H1 (cell line): ENCODE measurements at regions not wholly inside any gene's neighbourhood (a gene's known extent, or its start where the extent isn't known, plus 50 kb on each side); places are given as distances from the start of the nearest gene placed in this dataset.

ENCODE experiments used
- CTCF ChIA-PET: fragments of 300-600 bp; sonication (Branson Sonifier 250); formaldehyde crosslinking; loops from one replicate; lab custom pipeline; 2021; ENCODE audit not compliant: partially characterized antibody; lab: Charles Lee
- POLR2A ChIA-PET: fragments of 300-600 bp; sonication (Branson Sonifier 250); formaldehyde crosslinking; loops from one replicate; lab custom pipeline; 2021; ENCODE audit warnings: inconsistent platforms; ENCODE audit not compliant: partially characterized antibody; lab: Charles Lee
- DNase-seq, 2 experiments: peaks; one replicate each; pipeline versions ENCODE4 v3.0.0 to v3.0.0-alpha.2; 2010 to 2022; ENCODE audit warnings: low spot score in 2 of 2, low read depth in 1 of 2, mixed read lengths in 1 of 2
- FAIRE-seq: peaks from 2 replicates; lab custom pipeline; 2011; peaks lifted over from hg19 to GRCh38; lab: Jason Lieb, UNC
- H2AFZ ChIP-seq: 2 replicates; pipeline ENCODE4 v1.8.1; 2012; ENCODE audit warnings: low read length, inconsistent platforms
- H2AK5ac ChIP-seq: 2 replicates; pipeline ENCODE4 v1.6.1; 2013; ENCODE audit warnings: low read depth, low read length
- H2BK120ac ChIP-seq: replicated peaks from 2 replicates; pipeline ENCODE3; 2013; ENCODE audit warnings: low read depth, low read length, inconsistent platforms
- H2BK12ac ChIP-seq: 2 replicates; pipeline ENCODE4 v1.6.1; 2013; ENCODE audit warnings: low read depth, low read length
- H2BK15ac ChIP-seq: 2 replicates; pipeline ENCODE4 v1.6.1; 2013; ENCODE audit warnings: low read length
- H2BK20ac ChIP-seq: 2 replicates; pipeline ENCODE4 v1.6.1; 2013; ENCODE audit warnings: low read length
- H2BK5ac ChIP-seq: 2 replicates; pipeline ENCODE4 v1.6.1; 2013; ENCODE audit warnings: low read depth, low read length
- H3K14ac ChIP-seq: 2 replicates; pipeline ENCODE4 v1.6.1; 2013; ENCODE audit warnings: inconsistent platforms; ENCODE audit not compliant: insufficient read length
- H3K18ac ChIP-seq: 2 replicates; pipeline ENCODE4 v1.6.1; 2013; ENCODE audit warnings: low read length; ENCODE audit errors: extremely low read depth
- H3K23ac ChIP-seq: 2 replicates; pipeline ENCODE4 v1.6.1; 2013; ENCODE audit warnings: inconsistent platforms; ENCODE audit not compliant: insufficient read length
- H3K23me2 ChIP-seq: 2 replicates; pipeline ENCODE4 v1.6.1; 2013; ENCODE audit warnings: low read depth, low read length
- H3K27ac ChIP-seq: 2 replicates; pipeline ENCODE4 v1.6.1; 2011; ENCODE audit warnings: low read depth, low read length, inconsistent platforms
- H3K27me3 ChIP-seq, 4 experiments: replicated peaks in 1 of 4; 1 replicate in 1 of 4; 2 replicates in 3 of 4; pipeline versions ENCODE4 v1.6.1 to v1.8.1; 2011 to 2013; ENCODE audit warnings: low read length in 3 of 4, mild to moderate bottlenecking in 3 of 4, inconsistent platforms in 2 of 4, mixed read lengths in 2 of 4, moderate library complexity in 1 of 4; ENCODE audit not compliant: control insufficient read depth in 3 of 4, insufficient read depth in 3 of 4; ENCODE audit errors: extremely low read depth in 1 of 4
- H3K36me3 ChIP-seq, 4 experiments: 2 replicates each; pipeline versions ENCODE4 v1.6.1 to v1.8.1; 2011 to 2013; ENCODE audit warnings: mild to moderate bottlenecking in 4 of 4, low read length in 3 of 4, moderate library complexity in 2 of 4, control low read depth in 1 of 4, inconsistent platforms in 1 of 4; ENCODE audit not compliant: insufficient read depth in 4 of 4, control insufficient read depth in 2 of 4
- H3K4ac ChIP-seq: replicated peaks from 2 replicates; pipeline ENCODE3; 2013; ENCODE audit warnings: low read length, low read depth, mixed read lengths, inconsistent platforms; ENCODE audit not compliant: insufficient read length
- H3K4me1 ChIP-seq, 4 experiments: replicated peaks in 1 of 4; 1 replicate in 1 of 4; 2 replicates in 3 of 4; pipeline versions ENCODE4 v1.6.1 to v1.8.1; 2011 to 2013; ENCODE audit warnings: low read length in 3 of 4, inconsistent platforms in 2 of 4, mixed read lengths in 1 of 4; ENCODE audit not compliant: insufficient read depth in 4 of 4, control insufficient read depth in 3 of 4
- H3K4me2 ChIP-seq, 2 experiments: 2 replicates each; pipeline versions ENCODE4 v1.6.1 to v1.8.1; 2011 to 2013; ENCODE audit warnings: low read depth in 2 of 2, low read length in 2 of 2, control low read depth in 1 of 2, inconsistent platforms in 1 of 2, mild to moderate bottlenecking in 1 of 2; ENCODE audit not compliant: insufficient read depth in 1 of 2
- H3K4me3 ChIP-seq, 4 experiments: fragments of 200-600, 300-600 bp in 1 of 4; sonication (generic), shearing (Covaris generic), sonication (Bioruptor Twin) in 1 of 4; 2 replicates each; pipeline versions ENCODE4 v1.5.1 to v1.8.1; 2011 to 2016; ENCODE audit warnings: low read length in 4 of 4, low read depth in 3 of 4, control low read depth in 2 of 4, inconsistent platforms in 2 of 4, mild to moderate bottlenecking in 2 of 4, mixed read lengths in 1 of 4, moderate library complexity in 1 of 4; ENCODE audit not compliant: insufficient read depth in 2 of 4; ENCODE audit errors: extremely low read depth in 1 of 4
- H3K56ac ChIP-seq: replicated peaks from 2 replicates; pipeline ENCODE3; 2013; ENCODE audit warnings: low read depth, mild to moderate bottlenecking, mixed read lengths, low read length, inconsistent platforms; ENCODE audit not compliant: insufficient read length
- H3K79me1 ChIP-seq: 2 replicates; pipeline ENCODE4 v1.6.1; 2013; ENCODE audit warnings: low read depth, low read length, control low read depth
- H3K79me2 ChIP-seq, 2 experiments: 2 replicates each; pipeline versions ENCODE4 v1.6.1 to v1.8.1; 2012 to 2013; ENCODE audit warnings: low read length in 2 of 2, mild to moderate bottlenecking in 2 of 2, inconsistent platforms in 1 of 2; ENCODE audit not compliant: insufficient read depth in 2 of 2, control insufficient read depth in 1 of 2
- H3K9ac ChIP-seq, 4 experiments: replicated peaks in 1 of 4; 1 replicate in 1 of 4; 2 replicates in 3 of 4; pipeline versions ENCODE4 v1.6.1 to v1.8.1; 2011 to 2013; ENCODE audit warnings: low read depth in 3 of 4, low read length in 3 of 4, control low read depth in 2 of 4, mild to moderate bottlenecking in 2 of 4, moderate library complexity in 2 of 4, inconsistent platforms in 1 of 4; ENCODE audit errors: extremely low read depth in 1 of 4
- H3K9me3 ChIP-seq, 2 experiments: 2 replicates each; pipeline versions ENCODE4 v1.6.1 to v1.8.1; 2012 to 2013; ENCODE audit warnings: mild to moderate bottlenecking in 2 of 2, moderate library complexity in 2 of 2, control low read depth in 1 of 2, inconsistent platforms in 1 of 2, low read depth in 1 of 2, low read length in 1 of 2, mixed read lengths in 1 of 2; ENCODE audit not compliant: insufficient read depth in 2 of 2
- H4K20me1 ChIP-seq, 2 experiments: replicated peaks in 1 of 2; 2 replicates each; pipeline versions ENCODE3 to v1.8.1; 2011 to 2013; ENCODE audit warnings: inconsistent platforms in 2 of 2, low read length in 2 of 2, mild to moderate bottlenecking in 1 of 2; ENCODE audit not compliant: insufficient read depth in 2 of 2, control insufficient read depth in 1 of 2
- H4K5ac ChIP-seq: 2 replicates; pipeline ENCODE4 v1.6.1; 2013; ENCODE audit warnings: low read length, low read depth, mixed read lengths, inconsistent platforms; ENCODE audit not compliant: insufficient read length
- H4K8ac ChIP-seq: 2 replicates; pipeline ENCODE4 v1.8.0; 2013; ENCODE audit warnings: mild to moderate bottlenecking, moderate library complexity, low read length, inconsistent platforms; ENCODE audit not compliant: insufficient read depth; ENCODE audit errors: extremely low read depth
- H4K91ac ChIP-seq: replicated peaks from 2 replicates; pipeline ENCODE3; 2013; ENCODE audit warnings: low read length, mixed read lengths, inconsistent platforms; ENCODE audit not compliant: insufficient read length
- ASH2L ChIP-seq: fragments of 200-600, 300-600 bp; sonication (generic); IDR thresholded peaks from one replicate; pipeline ENCODE4 v1.7.1; 2017; ENCODE audit warnings: low read length
- BCL11A ChIP-seq, 2 experiments: IDR thresholded peaks; one replicate each; pipeline ENCODE4 v1.6.1; 2011; ENCODE audit warnings: low read depth in 2 of 2, low read length in 2 of 2, mild to moderate bottlenecking in 2 of 2
- BRCA1 ChIP-seq: IDR thresholded peaks from 2 replicates; pipeline ENCODE4 v1.6.1; 2012; ENCODE audit warnings: low read depth, low read length, improper control_type of control experiment
- EZH2 ChIP-seq: fragments of 200-600 bp; sonication (generic); IDR thresholded peaks from 2 replicates; pipeline ENCODE4 v1.7.1; 2012; ENCODE audit warnings: low read depth, mild to moderate bottlenecking, moderate library complexity, low read length, inconsistent platforms; ENCODE audit not compliant: severe bottlenecking
- HDAC2 ChIP-seq, 2 experiments: fragments of 300-600 bp in 1 of 2; sonication (generic) in 1 of 2; IDR thresholded peaks; 2 replicates each; pipeline ENCODE4 v1.6.1; 2011 to 2012; ENCODE audit warnings: low read depth in 2 of 2, low read length in 2 of 2, mild to moderate bottlenecking in 2 of 2, moderate library complexity in 2 of 2, borderline replicate concordance in 1 of 2, inconsistent platforms in 1 of 2
- KDM4A ChIP-seq: IDR thresholded peaks from one replicate; pipeline ENCODE4 v1.7.1; 2012; ENCODE audit warnings: low read depth, mild to moderate bottlenecking, moderate library complexity, low read length, inconsistent platforms; ENCODE audit not compliant: severe bottlenecking
- NRF1 ChIP-seq: IDR thresholded peaks from 2 replicates; pipeline ENCODE4 v1.6.1; 2011; ENCODE audit warnings: mild to moderate bottlenecking, low read depth, low read length, improper control_type of control experiment
- RAD21 ChIP-seq, 2 experiments: IDR thresholded peaks in 1 of 2; conservative IDR thresholded peaks in 1 of 2; 2 replicates each; pipeline ENCODE4 v1.6.1; 2011; ENCODE audit warnings: low read depth in 2 of 2, low read length in 2 of 2, improper control_type of control experiment in 1 of 2, inconsistent platforms in 1 of 2, mild to moderate bottlenecking in 1 of 2, moderate library complexity in 1 of 2
- RFX5 ChIP-seq: IDR thresholded peaks from 2 replicates; pipeline ENCODE4 v1.6.1; 2011; ENCODE audit warnings: low read depth, low read length, improper control_type of control experiment, borderline replicate concordance
- SAP30 ChIP-seq: fragments of 300-600 bp; sonication (generic); IDR thresholded peaks from 2 replicates; pipeline ENCODE4 v1.7.1; 2012; ENCODE audit warnings: low read length, moderate library complexity, mild to moderate bottlenecking, inconsistent platforms; ENCODE audit not compliant: insufficient read depth, insufficient replicate concordance
- SP1 ChIP-seq: IDR thresholded peaks from 2 replicates; pipeline ENCODE4 v1.6.1; 2011; ENCODE audit warnings: low read depth, low read length
- TAF1 ChIP-seq: IDR thresholded peaks from 2 replicates; pipeline ENCODE4 v1.6.1; 2011; ENCODE audit warnings: mild to moderate bottlenecking, low read depth, low read length
- TCF12 ChIP-seq: IDR thresholded peaks from 2 replicates; pipeline ENCODE4 v1.6.1; 2011; ENCODE audit warnings: low read depth, mild to moderate bottlenecking, low read length
- USF2 ChIP-seq: IDR thresholded peaks from 2 replicates; pipeline ENCODE4 v1.6.1; 2011; ENCODE audit warnings: low read length, improper control_type of control experiment
- ZNF274 ChIP-seq: IDR thresholded peaks from 2 replicates; pipeline ENCODE4 v1.7.0; 2012; ENCODE audit warnings: low read length, borderline replicate concordance; ENCODE audit errors: extremely low read depth

GRCh38 chrX:88439935-88440334 lies 307.1 kb upstream of the CPXCR1 start:
- Histone ChIP-seq H3K27me3 (no peaks in the 10 kb centered on the region), H4K8ac (no peak overlapping the region), H3K36me3 (no peaks in the 10 kb centered on the region), H3K9me3 (no peaks in the 10 kb centered on the region), H4K91ac (no peak overlapping the region), H3K18ac (no peak overlapping the region), H2BK5ac (no peak overlapping the region), H3K79me1 (no peaks in the 10 kb centered on the region), H3K4ac (no peak overlapping the region), H3K14ac (no peak overlapping the region), H4K5ac (no peak overlapping the region), H3K4me3 (no peak overlapping the region), H2BK15ac (no peak overlapping the region), H3K79me2 (no peaks in the 10 kb centered on the region), H3K4me2 (no peak overlapping the region), H2BK120ac (no peak overlapping the region), H2AK5ac (no peak overlapping the region), H3K4me1 (no peaks in the 10 kb centered on the region), H3K9ac (no peak overlapping the region), H2AFZ (no peak overlapping the region), H3K23ac (no peak overlapping the region), H3K23me2 (no peaks in the 10 kb centered on the region), H2BK20ac (no peak overlapping the region), H2BK12ac (no peak overlapping the region), H3K56ac (no peak overlapping the region), H4K20me1 (no peaks in the 10 kb centered on the region), H3K27ac (no peak overlapping the region)
- FAIRE-seq (no peak), DNase-seq (no peak)
- CTCF ChIA-PET = no interaction called here
- POLR2A ChIA-PET = no interaction called here
- TF ChIP-seq TAF1 = no peak
- TF ChIP-seq RFX5 = no peak
- TF ChIP-seq SP1 = no peak
- TF ChIP-seq RAD21 (IDR thresholded peaks at IDR 0.05 in 1 of 2, conservative IDR thresholded peaks at IDR 0.05 in 1 of 2; ENCODE audit: low read depth in 2 of 2, low read length in 2 of 2) = no peak
- no peak for TF ChIP-seq EZH2
- no peak for TF ChIP-seq ASH2L
- TF ChIP-seq ZNF274 = no peak
- no peak for TF ChIP-seq TCF12
- no peak for TF ChIP-seq BCL11A (IDR thresholded peaks at IDR 0.05; ENCODE audit: low read depth in 2 of 2, low read length in 2 of 2)
- TF ChIP-seq USF2 = no peak
- TF ChIP-seq SAP30 = no peak
- TF ChIP-seq NRF1 = no peak
- TF ChIP-seq HDAC2 (IDR thresholded peaks at IDR 0.05; ENCODE audit: borderline replicate concordance in 1 of 2, low read depth in 2 of 2, low read length in 2 of 2) = no peak
- TF ChIP-seq BRCA1 = no peak
- no peak for TF ChIP-seq KDM4A
